Ureter (tissue), 1 donor: ENCODE measurements at regions not wholly inside any gene's neighbourhood (a gene's known extent, or its start where the extent isn't known, plus 50 kb on each side); places are given as distances from the start of the nearest gene placed in this dataset.
"Not testable (repeated sequence)": the region's sequence is repeated elsewhere in the genome, so short reads cannot be mapped to it uniquely, and the experiment has no call there.

Experiments used
- DNase-seq: peaks from one replicate; pipeline ENCODE4 v3.0.0-alpha.2; 2020; ENCODE audit warnings: low spot score
- donor health status: DM: yes; HTN: yes; CAD: no.

DNA sequence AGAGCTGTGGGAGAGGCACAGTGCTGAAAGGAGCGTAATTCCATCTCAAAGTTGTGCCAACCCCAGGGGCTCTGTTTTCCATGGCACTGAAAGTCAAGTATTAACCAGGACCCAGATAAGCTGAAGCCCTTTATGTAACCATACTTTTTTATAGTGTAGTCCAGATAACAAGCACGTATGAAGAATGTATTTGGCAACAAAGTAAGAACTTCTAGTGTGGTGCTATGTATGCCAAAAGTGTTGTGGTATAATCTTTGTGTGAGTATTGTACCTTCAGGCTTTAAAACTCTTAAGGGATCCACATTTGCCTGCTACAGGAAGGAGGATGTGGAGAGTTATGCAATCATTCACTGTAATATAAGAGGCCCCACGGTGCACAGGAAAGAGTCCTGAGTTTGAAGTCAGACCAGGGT, 129.4 kb downstream of the IBTK start:
- DNase-seq = no peak

GRCh38 chr6:82114748-82115147, 132.8 kb downstream of the IBTK start:
- no peak for DNase-seq

GRCh38 chr6:82113231-82113630, 134.3 kb downstream of the IBTK start:
- DNase-seq = no peak

DNA sequence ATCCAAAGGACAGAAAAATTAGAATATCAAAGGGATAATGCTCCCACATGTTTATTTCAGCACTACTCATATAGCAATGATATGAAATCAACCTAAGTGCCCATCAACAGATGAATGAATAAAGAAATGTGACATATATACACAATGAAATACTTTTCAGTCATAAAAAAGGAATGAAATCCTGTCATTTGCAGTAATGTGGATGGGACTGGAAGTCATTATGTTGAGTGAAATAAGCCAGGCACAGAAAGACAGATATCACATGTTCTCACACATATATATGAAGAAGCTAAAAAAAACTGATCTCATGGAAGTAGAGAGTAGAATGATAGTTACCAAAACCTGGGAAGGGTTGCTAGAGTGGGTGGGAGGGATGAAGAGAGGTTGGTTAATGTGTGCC, 135.7 kb downstream of the IBTK start:
- no peak for DNase-seq

DNA sequence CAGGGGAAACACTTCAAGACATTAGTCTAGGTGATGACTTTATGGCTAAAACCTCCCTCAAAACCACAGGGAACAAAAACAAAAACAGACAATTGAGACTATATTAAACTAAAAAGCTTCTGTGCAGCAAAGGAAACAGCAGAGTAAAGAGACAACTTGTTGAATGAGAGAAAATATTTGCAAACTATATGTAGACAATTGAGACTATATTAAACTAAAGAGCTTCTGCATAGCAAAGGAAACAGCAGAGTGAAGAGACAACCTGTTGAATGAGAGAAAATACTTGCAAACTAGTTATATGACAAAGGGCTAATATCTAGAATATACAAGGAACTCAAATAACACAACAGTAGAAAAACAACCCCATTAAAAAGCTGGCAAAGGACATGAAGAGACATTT, 136.4 kb downstream of the IBTK start:
- DNase-seq = no peak

GRCh38 chr6:82103171-82103570, 144.4 kb downstream of the IBTK start:
- DNase-seq = not testable (repeated sequence)

- not testable (repeated sequence) for DNase-seq
Observed at GRCh38 chr6:82101374-82102114, 146.0 kb downstream of the IBTK start.

DNA sequence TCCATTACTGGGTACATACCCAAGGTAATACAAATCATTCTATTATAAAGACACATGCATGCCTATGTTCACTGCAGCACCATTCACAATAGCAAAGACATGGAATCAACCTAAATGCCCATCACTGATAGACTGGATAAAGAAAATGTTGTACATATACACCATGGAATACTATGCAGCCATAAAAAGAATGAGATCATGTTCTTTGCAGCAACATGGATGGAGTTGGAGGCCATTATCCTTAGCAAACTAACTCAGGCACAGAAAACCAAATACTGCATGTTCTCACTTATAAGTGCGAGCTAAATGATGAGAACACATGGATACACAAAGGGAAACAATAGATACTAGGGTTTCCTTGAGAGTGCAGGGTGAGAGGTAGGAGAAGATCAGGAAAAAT, 146.8 kb downstream of the IBTK start:
- not testable (repeated sequence) for DNase-seq

DNA sequence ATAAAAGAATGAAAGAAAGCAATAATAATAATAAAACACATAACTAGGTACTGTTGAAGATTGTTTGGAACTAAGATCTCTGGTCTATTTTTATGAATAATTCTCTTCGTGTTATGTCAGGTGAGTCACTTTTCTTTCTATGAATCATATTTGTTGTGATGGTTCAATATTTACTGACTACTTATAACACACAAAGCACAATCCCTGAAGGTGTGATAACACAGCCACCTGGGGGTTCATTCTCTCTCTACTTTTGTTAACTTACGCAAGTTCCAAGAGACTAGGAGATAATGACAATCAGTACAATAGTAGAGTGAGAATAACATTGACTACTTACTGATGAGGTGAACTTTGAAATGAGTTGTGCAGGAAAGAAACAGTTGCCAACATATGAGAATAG, 149.9 kb downstream of the IBTK start:
- no peak for DNase-seq

GRCh38 chr6:82095091-82095490, 152.5 kb downstream of the IBTK start:
- DNase-seq = no peak

GRCh38 chr6:82094166-82094806, 153.3 kb downstream of the IBTK start:
- DNase-seq = no peak

- DNase-seq = no peak
Observed at GRCh38 chr6:82088978-82089771, 158.4 kb downstream of the IBTK start.

GRCh38 chr6:82086944-82087343, 160.6 kb downstream of the IBTK start:
- DNase-seq = no peak

DNA sequence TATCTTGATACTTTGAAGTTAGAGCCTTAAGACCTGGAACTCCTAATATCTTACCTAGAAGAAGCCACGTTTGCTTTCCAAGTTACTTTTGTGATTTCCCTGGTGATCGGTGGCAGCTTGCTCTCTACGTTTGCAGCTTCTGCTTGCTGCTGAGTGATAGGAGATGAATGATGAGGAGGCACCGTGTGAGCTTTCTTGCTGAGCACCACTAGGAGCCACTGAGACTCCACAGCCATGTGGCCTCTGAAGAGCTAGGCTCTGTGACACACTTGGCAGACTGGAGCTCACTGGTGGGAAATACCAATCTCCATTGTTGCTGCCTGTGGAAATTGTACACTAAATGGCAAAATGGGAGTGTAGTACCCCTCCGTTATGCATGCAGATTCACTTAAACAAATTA, 161.8 kb downstream of the IBTK start:
- DNase-seq = no peak

- DNase-seq = no peak
Observed at GRCh38 chr6:82084324-82084920, 163.1 kb downstream of the IBTK start.

GRCh38 chr6:82083646-82084045, 163.9 kb downstream of the IBTK start:
- no peak for DNase-seq

GRCh38 chr6:82080767-82081166, 166.8 kb downstream of the IBTK start:
- no peak for DNase-seq

DNA sequence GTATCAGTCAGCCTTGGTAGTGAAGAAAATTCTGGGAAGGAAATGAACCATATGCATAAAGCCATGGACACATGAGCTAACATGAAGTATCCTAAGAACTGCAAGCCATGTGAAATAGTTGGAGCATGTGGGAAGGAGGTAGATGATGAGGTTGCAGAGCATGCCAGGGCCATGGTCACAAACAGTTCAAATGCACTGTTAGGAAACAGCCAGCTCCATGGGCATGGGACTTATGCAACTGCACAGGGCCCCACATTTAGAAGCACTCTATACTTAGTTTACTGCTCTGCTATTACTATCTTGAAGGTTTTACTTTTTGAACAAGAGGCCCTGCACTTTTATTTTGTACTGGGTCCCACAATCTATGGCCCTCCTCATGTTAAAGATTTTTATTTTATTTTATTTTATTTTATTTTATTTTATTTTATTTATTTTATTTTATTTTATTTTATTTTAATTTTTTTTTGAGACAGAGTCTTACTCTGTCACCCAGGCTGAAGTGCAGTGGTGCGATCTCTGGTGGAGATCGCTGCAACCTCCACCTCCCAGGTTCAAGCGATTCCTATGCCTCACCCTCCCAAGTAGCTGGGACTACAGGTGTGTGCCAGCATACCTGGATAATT, 169.1 kb downstream of the IBTK start:
- DNase-seq = no peak

DNA sequence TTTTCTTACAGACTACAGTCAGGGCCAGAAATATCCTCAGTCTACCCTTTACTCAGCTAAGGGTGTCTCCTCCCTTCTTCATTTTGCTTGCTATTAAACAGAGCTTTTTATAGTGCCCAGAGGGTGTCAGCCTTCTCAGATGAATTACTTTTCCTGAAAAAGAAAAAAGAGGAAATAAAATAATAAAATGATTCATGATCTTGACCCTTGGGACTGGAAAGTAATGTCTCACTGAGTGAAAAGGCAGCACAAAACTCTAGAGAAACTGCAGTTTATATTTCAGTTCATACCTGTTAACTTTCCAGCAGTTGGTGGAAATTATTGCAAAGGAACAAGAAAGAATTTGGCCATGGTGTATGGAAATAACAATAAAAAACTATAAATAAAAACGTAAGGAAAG, 170.6 kb downstream of the IBTK start:
- DNase-seq = no peak

- no peak for DNase-seq
Observed at GRCh38 chr6:82074556-82074955, 173.0 kb downstream of the IBTK start.

DNA sequence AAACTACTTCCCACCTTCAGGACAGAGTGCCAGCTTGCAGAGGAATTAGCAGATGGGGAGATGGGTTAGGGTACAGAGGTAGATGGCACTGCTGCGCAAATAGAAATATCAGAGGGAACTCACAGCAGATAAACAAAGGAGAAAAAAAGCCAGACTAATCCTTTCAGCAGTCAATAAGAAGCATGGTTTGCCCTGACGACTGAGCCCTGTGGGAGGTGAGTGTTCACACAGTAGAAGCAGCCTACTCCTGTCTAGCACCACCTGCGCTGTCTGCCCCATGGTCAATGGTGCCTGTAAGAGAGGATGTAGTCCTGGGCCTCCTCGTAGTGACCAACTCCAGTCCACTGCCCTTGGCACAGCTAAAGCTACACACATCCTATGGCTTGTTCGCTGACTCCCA, 174.1 kb downstream of the IBTK start:
- no peak for DNase-seq

GRCh38 chr6:82072751-82073150, 174.8 kb downstream of the IBTK start:
- DNase-seq = no peak
